Lung (tissue), 11 donors: ENCODE measurements at regions not wholly inside any gene's neighbourhood (a gene's known extent, or its start where the extent isn't known, plus 50 kb on each side); places are given as distances from the start of the nearest gene placed in this dataset.

Experiments
- ATAC-seq: fragments of 200-7000 bp; cut with Tn5 transposase; one replicate; pipeline ENCODE4 v1.9.1; 2020; ENCODE audit warnings: moderate number of reproducible peaks; ENCODE audit not compliant: insufficient read depth, low FRiP score
- DNase-seq, 3 donors: peaks; one replicate each; pipeline ENCODE4 v3.0.0-alpha.2; 2013 to 2017
- H3K27ac ChIP-seq, 2 donors: one replicate each; pipeline ENCODE4 v1.5.1; 2013; ENCODE audit warnings: mild to moderate bottlenecking in 2 of 2, moderate library complexity in 2 of 2, control low read depth in 1 of 2, inconsistent platforms in 1 of 2, low read depth in 1 of 2, low read length in 1 of 2
- H3K27me3 ChIP-seq, 3 donors: one replicate each; pipeline ENCODE4 v1.5.1; 2013; ENCODE audit warnings: low read length in 2 of 3; ENCODE audit not compliant: control insufficient read depth in 3 of 3, insufficient read depth in 3 of 3
- H3K36me3 ChIP-seq, 4 donors: one replicate each; pipeline ENCODE4 v1.5.1; 2013; ENCODE audit warnings: low read length in 4 of 4, mild to moderate bottlenecking in 1 of 4, moderate library complexity in 1 of 4; ENCODE audit not compliant: control insufficient read depth in 4 of 4, insufficient read depth in 4 of 4
- H3K4me1 ChIP-seq, 5 donors: one replicate each; pipeline ENCODE4 v1.5.1; 2013; ENCODE audit warnings: low read length in 5 of 5, mild to moderate bottlenecking in 2 of 5, moderate library complexity in 1 of 5; ENCODE audit not compliant: control insufficient read depth in 5 of 5, insufficient read depth in 5 of 5
- H3K4me3 ChIP-seq: one replicate; pipeline ENCODE4 v1.5.1; 2013; ENCODE audit warnings: mild to moderate bottlenecking, control low read depth, moderate library complexity
- H3K9ac ChIP-seq, 2 donors: one replicate each; pipeline ENCODE4 v1.5.1; 2013; ENCODE audit warnings: low read length in 2 of 2, control low read depth in 1 of 2; ENCODE audit not compliant: insufficient read depth in 1 of 2
- H3K9me3 ChIP-seq, 4 donors: one replicate each; pipeline ENCODE4 v1.5.1; 2013; ENCODE audit warnings: low read length in 3 of 4, mild to moderate bottlenecking in 1 of 4, moderate library complexity in 1 of 4; ENCODE audit not compliant: control insufficient read depth in 4 of 4, insufficient read depth in 3 of 4
- WGBS, 2 donors: extraction: QIAGEN DNeasy Blood & Tissue Kit; methylation state at CpG; one replicate each; pipeline ENCODE4 v1.1.7; 2013; 5-methylcytosine and 5-hydroxymethylcytosine counted together
- TF ChIP-seq, protein P1 (sequence below): IDR thresholded peaks from 2 replicates; pipeline ENCODE4 v1.5.1; 2012; ENCODE audit warnings: mild to moderate bottlenecking; ENCODE audit errors: control extremely low read depth, extremely low read depth
- donor health status: control.
- donor health status: control.
- donor health status: Bipolar disorder and iron deficiency.
- donor health status: healthy.
- donor health status: DM: yes; HTN: yes; CAD: no.

DNA sequence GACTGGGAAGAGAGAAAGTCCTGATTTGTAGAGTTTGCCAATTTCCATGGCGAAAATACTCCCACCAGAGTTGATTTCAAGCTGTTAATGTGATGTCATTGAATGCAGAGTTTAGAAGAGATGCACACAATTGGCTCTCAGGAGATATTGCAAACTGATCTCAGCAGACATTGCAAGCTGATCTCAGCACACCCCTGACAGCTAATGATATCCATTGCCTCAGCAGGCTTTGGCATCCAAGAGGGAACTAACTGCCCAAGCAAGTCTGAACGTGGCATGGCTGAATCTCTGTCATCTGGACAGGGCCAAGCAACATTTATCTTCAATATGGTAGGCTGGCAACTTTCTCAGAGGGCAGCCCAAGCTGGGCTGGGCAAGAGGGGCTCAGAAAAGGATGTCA lies 78.4 kb upstream of the CYP1B1 start:
- DNase-seq (no peak), ATAC-seq (no peak)
- H3K27ac ChIP-seq, result peak overlapping the region in 1 of 2 donors; percentile 26
- TF ChIP-seq, protein P1, sequence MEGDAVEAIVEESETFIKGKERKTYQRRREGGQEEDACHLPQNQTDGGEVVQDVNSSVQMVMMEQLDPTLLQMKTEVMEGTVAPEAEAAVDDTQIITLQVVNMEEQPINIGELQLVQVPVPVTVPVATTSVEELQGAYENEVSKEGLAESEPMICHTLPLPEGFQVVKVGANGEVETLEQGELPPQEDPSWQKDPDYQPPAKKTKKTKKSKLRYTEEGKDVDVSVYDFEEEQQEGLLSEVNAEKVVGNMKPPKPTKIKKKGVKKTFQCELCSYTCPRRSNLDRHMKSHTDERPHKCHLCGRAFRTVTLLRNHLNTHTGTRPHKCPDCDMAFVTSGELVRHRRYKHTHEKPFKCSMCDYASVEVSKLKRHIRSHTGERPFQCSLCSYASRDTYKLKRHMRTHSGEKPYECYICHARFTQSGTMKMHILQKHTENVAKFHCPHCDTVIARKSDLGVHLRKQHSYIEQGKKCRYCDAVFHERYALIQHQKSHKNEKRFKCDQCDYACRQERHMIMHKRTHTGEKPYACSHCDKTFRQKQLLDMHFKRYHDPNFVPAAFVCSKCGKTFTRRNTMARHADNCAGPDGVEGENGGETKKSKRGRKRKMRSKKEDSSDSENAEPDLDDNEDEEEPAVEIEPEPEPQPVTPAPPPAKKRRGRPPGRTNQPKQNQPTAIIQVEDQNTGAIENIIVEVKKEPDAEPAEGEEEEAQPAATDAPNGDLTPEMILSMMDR, result no peak
- H3K27me3 ChIP-seq, result no peaks in the 10 kb centered on the region
- H3K4me3 ChIP-seq, result no peak overlapping the region
- no peak overlapping the region for H3K9ac ChIP-seq
- WGBS, 2 donors, result 62 to 80% methylated on average over 2 of the region's 2 CpGs
- no peaks in the 10 kb centered on the region for H3K9me3 ChIP-seq
- no peaks in the 10 kb centered on the region for H3K36me3 ChIP-seq
- peaks cover 0 to 31% (median 1%) of the 10 kb centered on the region in 5 donors for H3K4me1 ChIP-seq

DNA sequence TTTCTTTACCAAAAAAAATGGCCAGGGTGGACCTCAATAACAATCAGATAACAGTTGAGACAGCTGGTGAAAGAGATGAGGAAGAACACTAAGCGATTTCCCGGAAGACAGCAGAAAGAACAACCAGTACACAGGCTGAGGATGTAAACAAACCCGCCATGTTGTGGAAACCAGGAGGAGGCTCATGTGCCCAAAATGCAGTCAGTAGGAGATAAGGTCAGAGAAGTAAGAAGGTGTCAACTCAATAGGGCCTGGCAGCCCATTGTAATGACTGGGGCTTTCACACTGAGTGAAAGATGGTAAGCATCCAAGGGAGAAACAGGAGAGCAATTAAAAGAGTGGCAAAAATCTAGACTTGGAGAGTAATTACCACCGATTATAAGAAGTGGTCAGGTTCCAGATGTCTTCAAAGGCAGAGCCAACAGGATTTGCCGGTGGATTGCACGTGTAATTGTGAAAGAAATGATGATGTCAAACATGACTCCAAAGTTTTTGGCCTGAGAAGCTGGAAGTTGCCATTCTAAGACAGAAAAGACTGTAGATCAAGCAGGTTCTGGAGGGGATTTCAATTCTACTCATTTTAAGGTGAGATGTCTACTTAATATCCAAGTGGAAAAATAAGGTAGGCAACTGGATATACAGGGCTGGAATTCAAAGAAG lies 77.7 kb upstream of the CYP1B1 start:
- Histone ChIP-seq H3K4me3 (no peak overlapping the region), H3K27ac (no peak overlapping the region), H3K4me1 (peaks cover 0 to 23% (median 3%) of the 10 kb centered on the region in 5 donors), H3K9me3 (no peaks in the 10 kb centered on the region), H3K9ac (no peak overlapping the region), H3K36me3 (no peaks in the 10 kb centered on the region), H3K27me3 (no peaks in the 10 kb centered on the region)
- no peak for ATAC-seq
- TF ChIP-seq, protein P1, result no peak
- 79 to 84% methylated on average over 6 of the region's 6 CpGs for WGBS, 2 donors
- DNase-seq, result no peak

DNA sequence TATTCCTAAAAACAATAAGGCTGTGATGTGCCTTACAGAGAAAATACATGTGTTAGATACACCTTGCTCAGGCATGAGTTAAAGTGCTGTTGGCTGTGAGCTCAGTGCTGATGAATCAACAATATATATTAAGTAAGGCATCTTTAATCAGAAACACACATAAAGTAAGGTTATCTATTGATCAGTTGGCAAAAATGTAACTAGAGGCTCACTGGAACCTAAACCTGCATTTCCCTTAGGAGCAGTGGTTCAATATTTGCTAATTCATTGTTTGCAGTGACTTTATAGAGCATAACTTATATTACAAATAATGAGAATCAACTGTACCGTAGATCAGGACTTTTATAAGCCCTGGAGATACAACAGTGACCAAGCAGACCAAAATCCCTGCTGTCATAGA lies 77.0 kb upstream of the CYP1B1 start:
- TF ChIP-seq, protein P1, result no peak
- H3K9ac ChIP-seq, result no peak overlapping the region
- ATAC-seq (no peak), DNase-seq (no peak)
- 48 to 87% methylated on average over 1 of the region's 1 CpG for WGBS, 2 donors
- H3K27me3 ChIP-seq, result no peaks in the 10 kb centered on the region
- no peaks in the 10 kb centered on the region for H3K36me3 ChIP-seq
- H3K27ac ChIP-seq, result no peak overlapping the region
- no peak overlapping the region for H3K4me3 ChIP-seq
- H3K9me3 ChIP-seq, result no peaks in the 10 kb centered on the region
- peaks cover 0 to 16% (median 2%) of the 10 kb centered on the region in 5 donors for H3K4me1 ChIP-seq

DNA sequence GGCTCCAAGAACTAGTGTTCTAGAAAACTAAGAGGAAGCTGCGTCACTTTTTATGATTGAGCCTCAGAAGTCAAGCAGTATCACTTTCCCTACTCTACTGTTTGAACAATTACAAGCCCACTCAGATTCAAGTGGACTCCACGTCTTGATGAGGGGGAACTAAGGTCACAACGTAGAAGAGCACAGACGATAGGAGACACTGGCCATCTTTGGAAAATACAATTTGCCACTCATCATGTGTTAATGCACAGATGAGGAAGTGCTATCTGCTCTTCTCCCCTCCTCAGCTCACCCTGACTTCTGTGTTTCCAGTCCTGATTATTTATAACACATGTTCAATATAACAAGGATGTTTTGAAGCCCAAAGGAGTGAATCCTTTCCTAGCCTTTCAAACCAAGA lies 76.1 kb upstream of the CYP1B1 start:
- no peak overlapping the region for H3K27ac ChIP-seq
- H3K27me3 ChIP-seq, result no peaks in the 10 kb centered on the region
- 75 to 87% methylated on average over 4 of the region's 4 CpGs for WGBS, 2 donors
- H3K9me3 ChIP-seq, result no peaks in the 10 kb centered on the region
- H3K4me1 ChIP-seq, result peaks cover 0 to 16% (median 3%) of the 10 kb centered on the region in 5 donors
- DNase-seq (no peak), ATAC-seq (no peak)
- no peak overlapping the region for H3K9ac ChIP-seq
- TF ChIP-seq, protein P1, result no peak
- H3K36me3 ChIP-seq, result no peaks in the 10 kb centered on the region
- no peak overlapping the region for H3K4me3 ChIP-seq
